ENCODE measurements at regions not wholly inside any gene's neighbourhood (a gene's known extent, or its start where the extent isn't known, plus 50 kb on each side); places are given as distances from the start of the nearest gene placed in this dataset.

GRCh38 chr5:29239606-29240005, 1953.9 kb upstream of the CDH6 start:
- TF ChIP-seq CTCF (IDR thresholded peaks at IDR 0.05) (no peak), POLR2A (IDR thresholded peaks at IDR 0.05) (no peak)

Data from testis (tissue), 2 donors.